AG04450 (cell line): ENCODE measurements at regions not wholly inside any gene's neighbourhood (a gene's known extent, or its start where the extent isn't known, plus 50 kb on each side); places are given as distances from the start of the nearest gene placed in this dataset.

Experiments
- CTCF ChIA-PET: fragments of 300-600, 350-600 bp; formaldehyde crosslinking; extraction: SDS; loops from one replicate; lab custom pipeline; 2022; ENCODE audit warnings: antibody characterized with exemption, inconsistent platforms; lab: Charles Lee
- POLR2A ChIA-PET: fragments of 350-600 bp; formaldehyde crosslinking; extraction: SDS; loops from one replicate; lab custom pipeline; 2021; ENCODE audit warnings: antibody characterized with exemption, inconsistent platforms; lab: Yijun Ruan, JAX
- DNase-seq: peaks from one replicate; pipeline ENCODE4 v3.0.0-alpha.2; 2011; ENCODE audit warnings: low read depth, low spot score
- H3K27ac ChIP-seq: one replicate; pipeline ENCODE4 v1.5.1; 2012; ENCODE audit warnings: low read depth, low read length, control low read depth
- H3K27me3 ChIP-seq: one replicate; pipeline ENCODE4 v1.6.0; 2012; ENCODE audit warnings: low read length; ENCODE audit not compliant: control insufficient read depth, insufficient read depth
- H3K4me3 ChIP-seq: 2 replicates; pipeline ENCODE4 v1.5.1; 2011; ENCODE audit warnings: mild to moderate bottlenecking, low read depth, low read length, control low read depth
- H3K9me3 ChIP-seq: 2 replicates; pipeline ENCODE4 v1.5.1; 2012; ENCODE audit warnings: low read length; ENCODE audit not compliant: control insufficient read depth, insufficient read depth
- CTCF ChIP-seq: IDR thresholded peaks from 2 replicates; pipeline ENCODE4 v1.5.1; 2011; ENCODE audit warnings: low read depth, low read length, control low read depth, inconsistent platforms

- ChIA-PET POLR2A (no interaction called here), CTCF (no interaction called here)
- TF ChIP-seq CTCF, result no peak
- Histone ChIP-seq H3K27ac (no peak overlapping the region), H3K27me3 (no peaks in the 10 kb centered on the region), H3K4me3 (no peak overlapping the region), H3K9me3 (no peaks in the 10 kb centered on the region)
- no peak for DNase-seq
Measured at GRCh38 chr11:23490557-23491235, 630.4 kb upstream of the CCDC179 start.

GRCh38 chr11:23494981-23495380 lies 634.7 kb upstream of the CCDC179 start:
- ChIA-PET POLR2A (no interaction called here), CTCF (no interaction called here)
- H3K27me3 ChIP-seq, result no peaks in the 10 kb centered on the region

DNA sequence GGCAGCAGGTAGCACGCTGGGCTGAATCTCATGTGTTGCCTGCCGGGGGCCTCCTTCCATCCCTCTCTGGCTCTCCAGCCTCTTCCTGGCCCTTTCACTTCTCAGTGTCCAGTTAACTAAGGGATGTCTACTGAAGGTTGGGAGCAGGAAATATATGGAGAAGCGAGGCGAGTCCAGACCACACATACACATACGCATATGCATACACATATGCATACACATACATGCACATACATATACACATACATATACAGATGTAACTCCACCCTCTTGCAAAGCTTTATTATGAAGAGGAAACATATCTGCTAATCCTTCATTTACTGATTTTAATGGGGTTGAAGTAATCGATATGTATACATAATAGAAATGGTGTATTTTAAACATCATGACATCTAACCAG lies 636.1 kb upstream of the CCDC179 start:
- no peak overlapping the region for H3K4me3 ChIP-seq
- CTCF ChIA-PET, result interaction anchor here (1.0 kb wide), 1 partner anchor 44 kb away, joined by 3 read pairs; no protein-coding TSS in a partner anchor
- DNase-seq, result no peak
- H3K27me3 ChIP-seq, result no peaks in the 10 kb centered on the region
- H3K9me3 ChIP-seq, result no peaks in the 10 kb centered on the region
- no peak for TF ChIP-seq CTCF
- POLR2A ChIA-PET, result no interaction called here
- H3K27ac ChIP-seq, result no peak overlapping the region

More at GRCh38 chr11:23494981-23495380, 634.7 kb upstream of the CCDC179 start:
- Histone ChIP-seq H3K4me3 (no peak overlapping the region), H3K9me3 (no peaks in the 10 kb centered on the region), H3K27ac (no peak overlapping the region)
- no peak for DNase-seq
- TF ChIP-seq CTCF, result no peak

GRCh38 chr11:23497040-23497439 lies 636.8 kb upstream of the CCDC179 start:
- no peak for DNase-seq
- ChIA-PET CTCF (interaction anchor here (1.0 kb wide), 1 partner anchor 43 kb away, joined by 3 read pairs; no protein-coding TSS in a partner anchor), POLR2A (no interaction called here)
- Histone ChIP-seq H3K27ac (no peak overlapping the region), H3K4me3 (no peak overlapping the region), H3K9me3 (no peaks in the 10 kb centered on the region), H3K27me3 (no peaks in the 10 kb centered on the region)
- TF ChIP-seq CTCF, result no peak

DNA sequence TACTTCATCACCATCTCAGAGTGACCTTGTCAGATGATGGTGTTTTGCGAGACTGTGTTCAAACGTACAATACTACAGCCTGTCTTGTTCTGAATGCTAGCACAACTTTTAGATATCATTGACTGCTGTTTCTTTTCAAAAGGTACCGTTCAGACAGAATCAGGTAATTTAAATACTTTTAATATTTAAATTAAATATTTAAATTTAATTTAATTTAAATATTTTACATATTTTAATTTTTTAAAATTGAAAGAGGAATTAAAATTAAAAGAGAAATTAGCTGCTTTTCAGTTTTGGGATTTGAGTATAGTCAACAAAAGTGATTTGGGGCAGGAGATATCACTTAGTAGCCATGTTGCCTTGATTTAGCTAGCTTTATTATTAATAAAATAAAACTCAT lies 642.1 kb upstream of the CCDC179 start:
- no peak for TF ChIP-seq CTCF
- Histone ChIP-seq H3K27ac (no peak overlapping the region), H3K9me3 (no peaks in the 10 kb centered on the region), H3K4me3 (no peak overlapping the region), H3K27me3 (no peaks in the 10 kb centered on the region)
- DNase-seq, result no peak
- ChIA-PET CTCF (no interaction called here), POLR2A (no interaction called here)
